Skeletal muscle tissue (tissue), 3 donors: ENCODE measurements at regions not wholly inside any gene's neighbourhood (a gene's known extent, or its start where the extent isn't known, plus 50 kb on each side); places are given as distances from the start of the nearest gene placed in this dataset.
"Not testable (repeated sequence)": the region's sequence is repeated elsewhere in the genome, so short reads cannot be mapped to it uniquely, and the experiment has no call there.

Source experiments
- H3K27ac ChIP-seq: one replicate; pipeline ENCODE4 v1.7.0; 2013; ENCODE audit warnings: mild to moderate bottlenecking, low read depth, low read length, inconsistent platforms
- H3K27me3 ChIP-seq, 3 donors: one replicate each; pipeline ENCODE4 v1.7.0; 2013; ENCODE audit warnings: low read length in 3 of 3; ENCODE audit not compliant: control insufficient read depth in 3 of 3, insufficient read depth in 3 of 3
- H3K36me3 ChIP-seq, 3 donors: one replicate each; pipeline ENCODE4 v1.7.0; 2013; ENCODE audit warnings: low read length in 3 of 3; ENCODE audit not compliant: control insufficient read depth in 3 of 3, insufficient read depth in 3 of 3
- H3K4me1 ChIP-seq, 3 donors: one replicate each; pipeline ENCODE4 v1.7.0; 2013; ENCODE audit warnings: low read length in 3 of 3, mild to moderate bottlenecking in 3 of 3; ENCODE audit not compliant: control insufficient read depth in 3 of 3, insufficient read depth in 3 of 3
- H3K4me3 ChIP-seq, 3 donors: one replicate each; pipeline ENCODE4 v1.7.0; 2013; ENCODE audit warnings: low read length in 3 of 3
- H3K9ac ChIP-seq, 3 donors: one replicate each; pipeline ENCODE4 v1.7.0; 2013; ENCODE audit warnings: low read length in 3 of 3, mild to moderate bottlenecking in 3 of 3, moderate library complexity in 2 of 3, low read depth in 1 of 3
- H3K9me3 ChIP-seq, 3 donors: one replicate each; pipeline ENCODE4 v1.7.0; 2013; ENCODE audit warnings: low read length in 3 of 3; ENCODE audit not compliant: control insufficient read depth in 3 of 3
- donor health status: Osteomylitis.

DNA sequence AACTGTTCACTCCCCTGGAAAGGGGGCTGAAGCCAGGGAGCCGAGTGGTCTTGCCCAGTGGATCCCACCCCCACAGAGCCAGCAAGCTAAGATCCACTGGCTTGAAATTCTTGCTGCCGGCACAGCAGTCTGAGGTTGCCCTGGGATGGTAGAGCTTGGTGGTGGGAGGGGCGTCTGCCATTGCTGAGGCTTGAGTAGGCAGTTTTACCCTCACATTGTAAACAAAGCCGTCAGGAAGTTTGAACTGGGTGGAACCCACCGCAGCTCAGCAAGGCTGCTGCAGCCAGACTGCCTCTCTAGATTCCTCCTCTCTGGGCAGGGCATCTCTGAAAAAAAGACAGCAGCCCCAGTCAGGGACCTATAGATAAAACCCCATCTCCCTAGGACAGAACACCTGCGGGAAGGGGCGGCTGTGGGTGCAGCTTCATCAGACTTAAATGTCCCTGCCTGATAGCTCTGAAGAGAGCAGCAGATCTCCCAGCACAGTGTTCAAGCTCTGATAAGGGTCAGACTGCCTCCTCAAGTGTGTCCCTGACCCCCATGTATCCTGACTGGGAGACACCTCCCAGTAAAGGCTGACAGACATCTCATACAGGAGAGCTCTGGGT is 140.0 kb upstream of the C1GALT1 start:
- H3K9me3 ChIP-seq, H3K36me3 ChIP-seq, H3K27ac ChIP-seq, H3K4me1 ChIP-seq, H3K9ac ChIP-seq, H3K4me3 ChIP-seq, H3K27me3 ChIP-seq: not testable (repeated sequence)

DNA sequence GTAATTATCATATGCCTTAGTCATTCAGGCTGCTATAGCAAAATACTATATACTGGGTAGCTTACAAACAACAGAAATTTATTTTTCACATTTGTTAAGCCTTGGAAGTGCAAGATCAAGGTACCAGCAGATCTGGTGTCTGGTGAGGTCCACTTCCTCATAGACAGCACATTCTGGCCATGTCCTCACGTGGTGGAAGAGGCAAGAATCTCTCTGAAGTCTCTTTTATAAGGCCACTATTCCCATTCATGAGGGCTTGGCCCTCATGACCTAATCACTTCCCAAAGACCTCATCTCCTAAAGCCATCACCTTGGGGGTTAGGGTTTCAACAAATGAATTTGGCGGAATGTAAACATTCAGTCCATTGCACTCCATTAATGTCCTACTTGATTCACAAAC is 137.5 kb upstream of the C1GALT1 start:
- H3K9ac ChIP-seq = no peak overlapping the region
- no peaks in the 10 kb centered on the region for H3K27me3 ChIP-seq
- no peaks in the 10 kb centered on the region for H3K36me3 ChIP-seq
- no peaks in the 10 kb centered on the region for H3K9me3 ChIP-seq
- H3K4me3 ChIP-seq = no peak overlapping the region
- no peak overlapping the region for H3K27ac ChIP-seq
- no peaks in the 10 kb centered on the region for H3K4me1 ChIP-seq

DNA sequence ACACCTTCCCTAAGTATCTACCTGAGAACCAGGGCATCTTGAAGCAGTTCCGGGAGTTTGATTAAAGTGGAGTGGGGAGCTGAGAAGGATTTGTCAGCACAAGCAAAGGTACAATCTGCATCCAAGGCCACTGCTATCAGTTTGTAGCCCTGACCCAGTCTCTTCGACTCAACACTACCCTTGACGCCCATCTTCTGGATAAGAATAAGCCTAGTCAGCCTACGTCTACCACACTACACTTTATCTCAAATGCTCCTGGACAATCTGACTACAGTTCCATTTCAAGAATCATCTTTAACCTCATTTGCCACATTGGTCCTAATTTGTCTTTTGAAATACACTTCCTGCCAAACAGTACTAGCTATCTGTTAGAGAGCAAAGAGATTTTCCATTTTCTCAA is 134.1 kb upstream of the C1GALT1 start:
- H3K27ac ChIP-seq = no peak overlapping the region
- no peak overlapping the region for H3K4me3 ChIP-seq

DNA sequence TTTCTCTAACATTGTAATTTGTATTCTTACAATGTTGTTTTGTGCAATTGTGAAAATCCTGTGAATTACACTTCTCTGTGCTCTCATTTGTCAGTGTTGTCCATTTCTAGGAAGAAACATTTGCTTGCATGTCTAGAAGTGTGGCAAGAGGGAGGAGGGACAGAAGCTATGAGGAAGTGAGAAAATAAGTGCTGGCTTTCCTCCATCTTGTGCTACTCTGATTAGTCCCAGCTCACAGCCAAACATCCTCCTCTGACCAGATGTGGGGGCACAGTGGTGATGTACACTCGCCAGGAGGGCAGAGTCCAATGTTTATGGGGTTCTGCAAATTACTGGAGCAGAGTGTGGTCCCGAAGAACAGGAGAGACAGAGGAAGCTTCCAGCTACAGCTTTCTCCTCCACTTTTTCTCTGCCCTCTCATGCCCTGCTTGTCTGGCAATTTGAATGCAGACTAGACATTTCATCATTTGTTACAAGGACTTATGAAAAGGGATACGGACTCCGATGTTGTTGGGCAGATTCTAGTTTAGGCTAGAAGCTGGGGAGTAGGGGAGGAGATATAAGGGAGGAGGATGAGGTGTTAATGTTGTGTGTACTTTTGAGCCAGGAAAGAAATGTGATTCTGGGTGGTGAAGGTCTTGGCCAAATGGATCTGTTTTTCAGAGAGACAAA is 131.0 kb upstream of the C1GALT1 start:
- Histone ChIP-seq H3K27me3 (no peaks in the 10 kb centered on the region), H3K9me3 (no peaks in the 10 kb centered on the region), H3K27ac (no peak overlapping the region), H3K36me3 (no peaks in the 10 kb centered on the region), H3K4me3 (no peak overlapping the region), H3K9ac (no peak overlapping the region), H3K4me1 (no peaks in the 10 kb centered on the region)

More for the DNA sequence above, 134.1 kb upstream of the C1GALT1 start:
- Histone ChIP-seq H3K4me1 (no peaks in the 10 kb centered on the region), H3K36me3 (no peaks in the 10 kb centered on the region), H3K9ac (no peak overlapping the region), H3K27me3 (no peaks in the 10 kb centered on the region), H3K9me3 (no peaks in the 10 kb centered on the region)

- Histone ChIP-seq H3K27ac (no peak overlapping the region), H3K4me1 (no peaks in the 10 kb centered on the region), H3K9me3 (no peaks in the 10 kb centered on the region), H3K9ac (no peak overlapping the region), H3K27me3 (no peaks in the 10 kb centered on the region), H3K4me3 (no peak overlapping the region), H3K36me3 (no peaks in the 10 kb centered on the region)
Measured at GRCh38 chr7:7054252-7054830, 128.0 kb upstream of the C1GALT1 start.

DNA sequence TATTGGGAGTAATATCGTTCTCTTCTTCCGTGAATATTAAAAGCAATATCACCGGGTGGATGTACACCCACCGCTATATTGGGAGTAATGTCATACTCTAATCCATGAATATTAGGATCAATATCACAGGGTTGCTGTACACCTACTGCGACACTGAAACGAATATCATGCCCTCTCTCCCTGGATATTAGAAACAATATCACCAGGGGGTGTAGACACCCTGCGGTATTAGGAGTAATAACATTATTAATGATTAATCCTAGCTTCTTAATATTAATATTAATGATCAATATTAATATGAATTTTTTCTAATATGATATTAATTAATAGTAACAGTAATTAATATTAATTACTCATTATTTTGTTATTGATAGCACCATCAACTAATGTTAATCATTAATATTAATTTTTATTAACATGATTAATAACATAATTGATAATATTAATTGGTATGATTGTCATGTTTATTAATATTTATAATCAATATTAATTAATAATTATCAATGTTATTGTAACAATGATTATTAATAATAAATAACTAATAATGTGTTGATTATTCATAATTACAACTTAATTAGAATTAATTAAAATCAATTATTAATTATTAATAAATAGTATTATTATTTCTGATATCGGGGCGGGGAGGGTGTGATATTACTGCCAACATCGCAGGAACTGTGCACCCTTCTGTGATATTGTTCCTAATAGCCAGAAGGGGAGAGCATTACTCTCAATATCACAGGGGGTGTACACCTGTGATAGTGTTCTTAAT is 121.3 kb upstream of the C1GALT1 start:
- Histone ChIP-seq H3K27me3 (no peaks in the 10 kb centered on the region), H3K4me3 (no peak overlapping the region), H3K27ac (no peak overlapping the region), H3K9ac (no peak overlapping the region), H3K4me1 (no peaks in the 10 kb centered on the region), H3K9me3 (peaks cover 0 to 2% (median 0%) of the 10 kb centered on the region in 3 donors), H3K36me3 (no peaks in the 10 kb centered on the region)

DNA sequence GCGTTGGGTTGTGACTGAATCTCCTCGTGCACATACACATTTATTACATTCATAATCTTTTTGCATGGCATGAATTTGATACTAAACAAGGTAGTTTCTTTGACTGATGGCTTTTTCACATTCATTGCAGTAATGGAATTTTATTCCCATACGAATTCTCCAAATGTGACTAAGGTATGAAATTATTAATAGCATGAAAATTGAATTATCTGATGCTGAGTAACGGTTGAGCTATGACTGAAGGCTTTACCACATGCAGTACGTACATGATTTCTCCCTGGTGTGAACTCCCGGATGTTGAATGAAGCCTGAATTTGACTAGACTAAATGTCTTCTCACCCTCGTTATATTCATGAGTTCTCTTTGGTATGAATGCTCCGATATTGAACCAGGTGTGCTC is 104.4 kb upstream of the C1GALT1 start:
- H3K4me1 ChIP-seq = no peaks in the 10 kb centered on the region

DNA sequence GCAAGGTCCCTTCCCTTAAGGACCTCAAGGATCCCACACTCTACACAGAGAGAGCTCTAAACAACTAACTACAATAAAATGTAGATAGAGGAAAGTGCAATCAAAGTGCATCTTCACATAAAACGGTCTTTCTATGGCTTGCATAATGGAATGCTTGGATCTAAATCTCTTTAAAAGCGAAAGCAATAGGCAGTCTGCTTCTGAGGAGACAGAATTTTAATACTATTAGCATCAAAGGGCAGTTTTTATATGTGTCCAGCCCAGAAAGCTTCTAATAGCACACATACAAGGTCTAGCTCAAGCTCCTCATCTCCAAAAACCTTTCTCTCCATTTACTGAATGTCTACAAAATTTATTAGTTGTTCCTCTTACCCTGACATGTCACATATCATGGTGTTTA is 101.5 kb upstream of the C1GALT1 start:
- no peaks in the 10 kb centered on the region for H3K4me1 ChIP-seq
- H3K9me3 ChIP-seq = no peaks in the 10 kb centered on the region
- H3K9ac ChIP-seq = no peak overlapping the region
- H3K27me3 ChIP-seq = no peaks in the 10 kb centered on the region
- H3K4me3 ChIP-seq = no peak overlapping the region
- H3K27ac ChIP-seq = no peak overlapping the region
- no peaks in the 10 kb centered on the region for H3K36me3 ChIP-seq

More for the DNA sequence above, 104.4 kb upstream of the C1GALT1 start:
- Histone ChIP-seq H3K36me3 (no peaks in the 10 kb centered on the region), H3K9ac (no peak overlapping the region), H3K27ac (no peak overlapping the region), H3K9me3 (no peaks in the 10 kb centered on the region), H3K27me3 (no peaks in the 10 kb centered on the region), H3K4me3 (no peak overlapping the region)

DNA sequence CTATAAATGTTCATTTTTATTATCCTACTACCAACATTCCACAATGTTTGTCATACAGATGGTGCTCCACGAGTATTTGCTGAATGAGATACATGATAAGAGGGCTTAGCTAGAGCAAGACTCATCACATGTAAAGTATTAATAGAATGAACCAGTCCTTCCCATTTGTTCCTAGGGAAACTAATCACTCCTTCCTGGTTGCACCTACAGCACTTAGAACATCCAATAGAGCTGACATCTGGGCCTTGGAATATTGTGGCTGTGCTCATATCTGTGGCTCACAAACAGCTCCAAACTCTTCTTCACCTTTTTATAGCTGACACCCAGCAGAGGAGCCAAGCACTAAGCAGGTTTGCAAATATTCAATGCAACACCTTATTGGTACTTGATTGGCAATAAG is 91.9 kb upstream of the C1GALT1 start:
- H3K27me3 ChIP-seq = no peaks in the 10 kb centered on the region
- no peaks in the 10 kb centered on the region for H3K4me1 ChIP-seq
- no peak overlapping the region for H3K4me3 ChIP-seq
- no peaks in the 10 kb centered on the region for H3K36me3 ChIP-seq
- no peaks in the 10 kb centered on the region for H3K9me3 ChIP-seq
- no peak overlapping the region for H3K9ac ChIP-seq
- H3K27ac ChIP-seq = no peak overlapping the region

DNA sequence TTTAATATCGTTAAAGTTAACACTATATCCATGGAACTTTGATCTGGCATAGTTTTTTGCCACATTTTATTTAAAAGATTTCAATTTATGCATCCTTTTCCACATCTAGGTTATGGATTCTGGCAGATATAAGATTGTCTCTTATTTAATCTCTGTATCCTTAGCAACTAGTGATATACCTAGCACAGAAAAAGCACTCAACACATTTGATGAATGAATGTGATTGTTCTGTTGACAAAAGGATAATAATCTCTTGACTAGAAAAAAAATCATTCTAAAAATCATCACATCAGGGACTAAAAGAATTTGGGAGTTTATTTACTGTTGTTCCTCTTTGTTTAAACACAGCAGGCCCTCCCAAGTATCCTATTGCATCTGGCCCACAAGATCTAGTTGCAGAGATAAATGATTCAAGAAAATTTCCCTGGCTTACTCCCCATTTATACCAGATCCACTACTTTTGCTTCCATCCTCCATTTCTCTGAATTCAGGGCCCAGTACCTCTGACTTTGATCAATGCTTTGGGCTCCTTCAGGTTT is 84.0 kb upstream of the C1GALT1 start:
- H3K36me3 ChIP-seq = no peaks in the 10 kb centered on the region
- H3K27ac ChIP-seq = no peak overlapping the region
- no peaks in the 10 kb centered on the region for H3K27me3 ChIP-seq
- no peak overlapping the region for H3K4me3 ChIP-seq
- peaks cover 0 to 5% (median 3%) of the 10 kb centered on the region in 3 donors for H3K4me1 ChIP-seq
- H3K9me3 ChIP-seq = no peaks in the 10 kb centered on the region
- no peak overlapping the region for H3K9ac ChIP-seq
